Adrenal gland (tissue), 5 donors: ENCODE measurements at regions not wholly inside any gene's neighbourhood (a gene's known extent, or its start where the extent isn't known, plus 50 kb on each side); places are given as distances from the start of the nearest gene placed in this dataset.
A peak's percentile ranks its signal among the peaks of the same experiment; 100 is the strongest.

Source experiments
- POLR2A ChIP-seq, 2 donors: fragments of 450-650 bp; IDR thresholded peaks; one replicate each; pipeline ENCODE4 v1.6.1; 2017; ENCODE audit warnings: antibody characterized with exemption in 2 of 2, mild to moderate bottlenecking in 2 of 2, moderate library complexity in 1 of 2
- TF ChIP-seq, protein P1 (sequence below), 6 experiments: fragments of 450-650 bp in 4 of 6; fragments of 200-600 bp in 2 of 6; sonication (generic) in 1 of 6; IDR thresholded peaks; 1 replicate in 5 of 6; 2 replicates in 1 of 6; pipeline versions ENCODE4 v1.5.1 to v1.8.0; 2016 to 2021; ENCODE audit warnings: antibody characterized with exemption in 6 of 6, mild to moderate bottlenecking in 2 of 6, moderate library complexity in 1 of 6
- donor health status: DM: no; HTN: no; CAD: no.

DNA sequence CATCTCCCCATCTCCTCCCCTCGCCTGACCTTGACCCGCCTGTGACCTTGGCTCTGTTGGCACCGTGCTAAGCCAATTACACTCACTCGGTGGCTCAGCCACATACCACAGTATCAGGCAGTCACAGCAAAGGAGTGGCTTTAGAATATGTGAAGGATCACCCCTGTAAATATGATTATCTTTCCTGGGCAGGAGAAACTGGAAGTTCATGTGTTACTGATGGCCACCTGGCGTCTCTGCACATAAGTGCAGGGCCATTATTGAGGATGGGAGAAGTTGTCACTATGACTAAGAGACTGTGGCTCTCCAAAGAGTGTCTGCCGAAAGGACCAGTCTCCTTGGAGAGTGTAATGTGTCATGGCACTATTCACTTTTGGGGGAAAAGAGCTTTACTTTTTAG is 116.9 kb upstream of the S1PR3 start:
- TF ChIP-seq, protein P1, sequence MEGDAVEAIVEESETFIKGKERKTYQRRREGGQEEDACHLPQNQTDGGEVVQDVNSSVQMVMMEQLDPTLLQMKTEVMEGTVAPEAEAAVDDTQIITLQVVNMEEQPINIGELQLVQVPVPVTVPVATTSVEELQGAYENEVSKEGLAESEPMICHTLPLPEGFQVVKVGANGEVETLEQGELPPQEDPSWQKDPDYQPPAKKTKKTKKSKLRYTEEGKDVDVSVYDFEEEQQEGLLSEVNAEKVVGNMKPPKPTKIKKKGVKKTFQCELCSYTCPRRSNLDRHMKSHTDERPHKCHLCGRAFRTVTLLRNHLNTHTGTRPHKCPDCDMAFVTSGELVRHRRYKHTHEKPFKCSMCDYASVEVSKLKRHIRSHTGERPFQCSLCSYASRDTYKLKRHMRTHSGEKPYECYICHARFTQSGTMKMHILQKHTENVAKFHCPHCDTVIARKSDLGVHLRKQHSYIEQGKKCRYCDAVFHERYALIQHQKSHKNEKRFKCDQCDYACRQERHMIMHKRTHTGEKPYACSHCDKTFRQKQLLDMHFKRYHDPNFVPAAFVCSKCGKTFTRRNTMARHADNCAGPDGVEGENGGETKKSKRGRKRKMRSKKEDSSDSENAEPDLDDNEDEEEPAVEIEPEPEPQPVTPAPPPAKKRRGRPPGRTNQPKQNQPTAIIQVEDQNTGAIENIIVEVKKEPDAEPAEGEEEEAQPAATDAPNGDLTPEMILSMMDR (IDR thresholded peaks at IDR 0.05) = peak in 5 of 6 experiments; percentile 12 to 39 (median 27)
- TF ChIP-seq POLR2A (IDR thresholded peaks at IDR 0.05) = no peak
